Activated CD8-positive, alpha-beta memory T cell treated with anti-CD3 and anti-CD28 coated beads for 24 hours (primary cell): ENCODE measurements at regions not wholly inside any gene's neighbourhood (a gene's known extent, or its start where the extent isn't known, plus 50 kb on each side); places are given as distances from the start of the nearest gene placed in this dataset.

Experiments
- DNase-seq: peaks from one replicate; pipeline ENCODE4 v3.0.0-alpha.2; 2020

DNA sequence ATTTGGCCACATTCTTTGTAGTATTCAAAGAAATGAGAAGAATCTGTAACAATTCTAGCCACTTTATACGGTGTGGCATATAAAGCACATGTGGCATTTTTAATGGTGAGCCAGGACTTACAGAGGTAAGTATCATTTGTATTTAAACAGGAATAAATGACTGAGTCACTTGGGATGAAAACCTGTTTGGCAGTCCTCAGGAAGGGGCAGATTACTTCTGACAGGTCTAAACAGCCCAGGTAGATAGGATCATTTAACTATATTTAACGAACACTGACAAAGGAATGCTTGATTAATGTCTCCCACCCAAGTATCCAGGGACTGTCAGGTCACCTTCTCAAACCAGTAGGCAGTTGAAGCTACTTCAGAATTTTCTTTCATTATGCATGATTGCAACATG is 241.5 kb upstream of the SATB1 start:
- no peak for DNase-seq

- DNase-seq, result no peak
Measured at GRCh38 chr3:18660059-18660458, 234.9 kb upstream of the SATB1 start.

DNA sequence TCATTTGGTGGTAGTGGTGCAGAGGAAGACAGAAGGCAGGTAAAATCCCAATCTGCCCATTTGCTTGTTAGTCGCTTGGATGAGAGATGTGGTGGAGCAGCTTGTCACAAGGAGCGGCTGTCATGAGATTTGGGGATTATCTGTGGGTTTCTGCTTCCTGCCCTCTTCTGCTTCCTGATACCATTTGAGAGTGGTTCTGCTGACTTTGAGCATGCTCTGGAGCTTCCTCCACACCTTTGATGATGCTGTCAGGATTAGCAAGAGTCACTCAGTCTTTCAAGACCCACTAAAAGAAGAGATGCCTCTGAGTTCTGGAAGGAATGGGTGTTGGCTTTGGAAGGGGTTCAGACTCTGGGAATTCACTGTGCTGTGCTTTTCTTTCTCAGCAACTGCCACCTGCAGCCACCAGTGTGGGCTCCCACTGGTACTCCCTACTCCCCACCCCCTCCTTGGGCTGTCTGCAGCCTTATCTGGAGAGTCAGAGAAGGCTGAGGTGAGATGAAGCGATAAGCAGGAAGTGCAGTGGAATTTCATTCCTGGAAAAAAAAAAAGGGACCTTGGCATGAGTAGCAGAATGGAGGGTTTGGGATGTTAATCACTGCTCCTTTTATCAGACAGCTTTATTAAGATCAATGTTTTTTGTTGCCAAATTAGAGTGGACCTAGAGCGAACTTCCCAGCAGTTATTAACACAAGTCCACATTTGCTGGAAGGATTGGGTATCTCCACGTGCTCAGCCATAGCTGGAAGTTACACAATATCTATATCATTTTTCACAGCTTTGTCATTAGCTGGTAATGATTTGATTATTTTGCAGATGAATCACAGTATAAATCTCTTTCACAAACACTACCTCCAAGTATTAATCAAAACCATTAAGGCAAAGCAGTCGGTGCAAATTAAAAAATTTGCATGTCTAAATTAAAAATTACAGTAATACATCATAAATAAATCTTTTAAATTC is 233.0 kb upstream of the SATB1 start:
- DNase-seq, result no peak

DNA sequence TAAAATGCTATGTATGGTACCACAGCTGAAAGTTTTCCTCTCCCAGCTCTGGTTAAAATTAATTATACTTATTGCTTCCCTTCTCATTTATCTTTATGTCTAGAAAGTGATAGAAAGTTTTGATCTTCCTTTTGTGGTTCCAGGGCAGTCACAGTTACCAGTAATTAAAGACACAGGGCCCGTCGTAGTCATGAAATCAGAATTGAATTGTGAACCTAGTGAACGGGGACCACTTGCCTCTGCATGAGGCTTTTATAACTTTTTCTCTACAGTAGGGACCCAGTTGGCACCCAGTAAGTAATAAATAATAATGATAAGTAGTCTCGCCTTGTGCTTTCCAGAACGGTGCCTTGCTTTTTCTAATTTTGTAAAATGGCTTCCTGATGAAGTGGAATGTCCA is 231.7 kb upstream of the SATB1 start:
- no peak for DNase-seq

DNA sequence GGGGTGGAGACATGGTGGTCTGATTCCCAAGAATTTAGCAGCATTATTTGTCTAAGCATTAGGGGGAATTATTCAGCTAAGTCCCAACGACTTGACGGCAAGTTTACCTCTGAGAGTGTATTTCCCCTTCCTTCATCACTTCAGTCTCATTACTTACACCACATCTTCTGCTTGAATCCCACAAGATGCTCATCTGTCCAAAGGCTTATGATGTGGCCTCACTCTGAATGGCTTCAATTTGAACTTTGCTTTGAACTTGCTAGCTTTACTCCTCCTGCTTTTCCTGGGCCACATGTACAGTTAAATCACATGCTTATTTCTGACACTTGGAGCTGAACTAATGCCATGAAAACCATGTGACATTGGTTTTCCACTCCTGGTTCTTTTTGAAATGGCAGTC is 231.3 kb upstream of the SATB1 start:
- DNase-seq, result no peak

DNA sequence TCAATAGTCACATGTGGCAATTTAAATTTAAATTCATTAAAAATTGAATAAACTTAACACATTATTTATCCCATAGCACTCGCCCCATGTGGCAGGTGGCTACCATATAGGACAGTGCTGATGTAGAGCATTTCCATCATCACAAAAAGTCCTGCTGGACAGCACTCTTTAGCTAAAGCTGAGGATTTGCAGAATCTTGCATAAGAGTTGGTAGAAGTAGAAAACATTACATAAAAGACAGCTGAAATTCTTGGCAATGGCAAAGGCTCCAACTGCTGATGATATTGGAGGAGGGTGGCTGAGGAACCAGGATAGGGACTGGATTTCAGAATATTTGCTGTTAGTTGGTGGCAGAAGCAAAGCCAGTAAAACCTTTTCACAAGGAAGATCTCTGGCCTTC is 230.7 kb upstream of the SATB1 start:
- DNase-seq, result no peak

DNA sequence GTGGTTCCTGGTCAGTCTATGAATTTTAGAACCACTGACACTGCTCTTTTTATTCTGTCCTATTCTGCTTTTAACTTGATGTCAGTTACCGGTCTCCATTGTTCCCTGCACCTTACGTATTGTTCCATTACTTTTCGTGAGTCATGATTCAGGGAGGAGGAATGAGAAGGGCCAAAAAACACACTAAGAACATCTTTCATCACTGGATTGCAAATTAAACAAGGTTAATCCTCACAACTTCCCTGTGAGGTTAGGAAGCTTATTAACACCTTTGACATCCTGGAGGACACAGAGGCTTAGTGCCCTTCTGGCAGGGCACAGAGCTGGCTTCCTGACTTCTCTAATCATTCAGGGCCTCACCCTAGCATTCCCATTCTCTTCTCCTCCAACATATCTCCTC is 227.6 kb upstream of the SATB1 start:
- DNase-seq, result no peak

- DNase-seq, result no peak
Measured at GRCh38 chr3:18650731-18651130, 225.6 kb upstream of the SATB1 start.

DNA sequence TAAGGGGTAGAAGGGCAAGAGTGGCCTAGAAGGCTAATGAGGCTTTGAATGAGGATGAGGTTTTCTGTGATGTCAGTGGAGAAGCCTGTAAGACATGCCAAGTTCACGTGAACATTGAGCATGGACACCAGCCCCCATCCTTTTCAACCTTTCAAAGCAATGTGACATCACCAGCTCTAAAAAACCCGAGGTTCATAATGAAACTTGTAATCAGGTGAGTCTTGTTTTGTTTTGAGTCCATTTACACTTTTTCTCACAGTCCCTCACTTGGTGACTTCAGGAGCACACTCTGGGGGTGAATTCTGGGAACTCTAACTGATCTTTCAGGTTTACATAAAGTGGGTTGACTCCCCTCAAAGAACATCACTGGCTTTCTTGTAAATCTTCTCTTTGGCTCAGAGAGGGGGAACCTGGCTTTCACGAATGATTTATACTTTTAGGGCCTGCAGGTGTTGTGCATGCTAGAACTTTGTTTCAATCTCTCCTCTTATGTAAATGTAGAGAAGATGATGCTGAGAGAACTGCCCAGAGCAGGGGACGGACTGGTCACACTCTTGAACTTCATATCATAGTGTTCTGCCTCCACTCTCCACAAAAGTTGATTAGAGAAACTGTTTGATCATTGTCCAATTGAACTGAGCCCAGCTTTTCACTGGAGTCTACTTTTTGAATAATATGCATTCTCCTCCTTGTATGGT is 224.7 kb upstream of the SATB1 start:
- no peak for DNase-seq

DNA sequence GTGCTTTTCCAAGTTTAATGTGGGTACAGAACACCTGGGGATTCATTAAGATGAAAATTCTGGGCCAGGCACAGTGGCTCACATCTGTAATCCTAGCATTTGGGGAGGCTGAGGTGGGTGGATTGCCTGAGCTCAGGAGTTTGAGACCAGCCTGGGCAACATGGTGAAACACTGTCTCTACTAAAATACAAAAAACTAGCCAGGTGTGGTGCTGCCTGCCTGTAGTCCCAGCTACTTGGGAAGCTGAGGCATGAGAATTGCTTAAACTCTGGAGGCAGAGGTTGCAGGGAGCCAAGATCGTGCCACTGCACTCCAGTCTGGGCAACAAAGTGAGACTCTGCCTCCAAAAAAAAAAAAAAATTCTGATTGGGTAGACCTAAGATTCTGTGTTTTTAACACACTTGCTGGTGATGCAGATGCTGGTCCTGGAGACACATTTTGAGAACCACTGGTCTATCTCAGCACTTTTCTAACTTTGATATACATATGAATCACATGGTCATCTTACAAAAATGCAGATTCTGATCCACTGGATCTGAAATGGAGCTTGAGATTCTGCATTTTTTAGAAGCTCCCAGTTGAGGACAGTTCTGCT is 223.8 kb upstream of the SATB1 start:
- DNase-seq, result no peak

DNA sequence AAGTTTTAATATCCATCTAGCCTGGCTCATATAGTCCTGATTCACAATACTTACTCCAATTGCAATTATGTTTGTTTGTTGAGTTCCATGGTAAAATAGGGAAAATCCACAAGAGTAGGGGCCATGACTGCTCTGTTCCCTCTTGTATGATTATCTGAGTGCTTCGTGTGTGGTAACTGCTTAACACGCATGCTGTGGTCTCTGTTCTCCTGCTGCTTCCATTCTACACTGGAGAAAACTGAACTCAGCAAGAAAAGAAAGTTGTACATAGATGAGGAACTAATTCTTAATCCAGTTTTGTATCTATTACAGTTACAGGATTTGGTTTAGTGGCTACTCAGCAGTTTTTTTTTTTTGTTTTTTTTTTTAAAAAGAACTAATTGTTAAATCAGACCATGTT is 223.0 kb upstream of the SATB1 start:
- DNase-seq, result no peak

- DNase-seq, result no peak
Measured at GRCh38 chr3:18645619-18646018, 220.5 kb upstream of the SATB1 start.

DNA sequence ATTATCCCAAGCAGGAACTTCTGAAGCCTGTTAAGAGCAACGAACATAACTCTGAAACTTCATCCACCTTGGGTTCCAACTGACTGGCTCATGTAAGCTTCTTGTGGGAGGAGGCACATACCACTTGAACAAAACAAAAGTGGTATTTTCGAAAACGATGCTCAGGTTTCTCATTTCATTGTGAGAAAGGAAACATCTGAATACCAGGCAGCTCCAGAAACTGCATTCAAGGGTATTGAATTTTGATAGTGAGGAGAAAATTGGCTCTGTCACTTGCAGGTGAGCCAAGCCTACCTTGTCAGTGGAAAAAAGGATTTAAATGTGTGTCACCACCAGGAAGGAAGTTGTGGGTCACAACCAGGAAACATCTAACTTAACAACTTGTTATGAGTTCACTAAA is 218.1 kb upstream of the SATB1 start:
- no peak for DNase-seq

DNA sequence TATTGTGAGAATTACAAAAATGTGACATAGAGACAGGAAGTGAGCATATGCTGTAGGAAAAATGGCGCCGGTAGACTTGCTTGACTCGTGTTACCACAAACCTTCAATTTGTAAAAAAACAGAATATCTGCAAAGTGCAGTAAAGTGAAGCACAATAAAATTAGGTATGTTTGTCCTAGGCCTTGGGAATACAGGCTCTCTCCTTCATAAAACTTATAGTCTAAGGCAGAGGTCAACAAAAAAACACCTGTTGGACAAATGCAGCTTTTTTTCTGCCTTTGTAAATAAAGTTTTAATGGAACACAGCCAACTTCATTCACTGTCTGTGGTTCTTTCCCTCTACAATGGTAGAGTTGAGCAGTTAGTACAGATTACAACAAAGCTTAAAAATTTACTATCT is 216.8 kb upstream of the SATB1 start:
- no peak for DNase-seq

DNA sequence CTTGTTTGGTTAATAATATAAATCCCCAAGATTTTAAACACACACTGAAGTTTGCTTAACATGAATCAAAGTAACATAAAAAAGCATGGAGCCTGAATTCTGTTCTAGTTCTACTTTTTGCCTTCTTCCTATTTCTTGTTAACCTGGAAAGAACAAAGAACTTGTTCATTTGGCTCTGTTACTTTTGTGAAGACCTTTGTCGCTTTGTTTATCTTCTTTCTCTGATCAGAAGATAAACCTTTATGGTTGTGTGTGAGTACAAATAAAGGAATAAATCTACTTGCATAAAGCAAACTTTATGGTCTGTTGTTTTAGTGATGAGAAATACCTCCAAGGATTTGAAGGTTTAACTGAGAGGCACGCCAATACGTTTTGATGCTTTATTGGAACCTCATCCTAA is 210.1 kb upstream of the SATB1 start:
- no peak for DNase-seq

GRCh38 chr3:18634461-18634860 is 209.3 kb upstream of the SATB1 start:
- DNase-seq, result no peak

- DNase-seq, result no peak
Measured at GRCh38 chr3:18633002-18633401, 207.9 kb upstream of the SATB1 start.

DNA sequence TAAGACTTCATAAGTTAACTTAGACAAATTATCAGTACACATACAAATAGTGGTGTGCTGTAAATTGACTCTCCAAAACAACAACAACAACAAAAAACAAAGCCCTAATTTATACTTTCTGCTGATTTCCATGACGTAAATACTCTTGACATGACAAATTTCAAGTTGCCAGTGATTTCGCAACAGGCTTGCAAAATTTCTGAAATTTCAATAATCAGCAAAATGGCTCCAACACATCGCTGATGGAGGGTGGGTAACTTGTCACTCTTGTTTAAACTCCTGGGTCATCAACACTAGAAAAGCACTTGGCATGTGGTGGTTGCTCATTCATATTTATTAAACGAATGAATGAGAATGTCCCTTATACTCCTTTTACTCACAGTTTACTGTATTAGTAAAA is 205.2 kb upstream of the SATB1 start:
- DNase-seq, result no peak

GRCh38 chr3:18625085-18625484 is 199.9 kb upstream of the SATB1 start:
- DNase-seq, result no peak

- DNase-seq, result no peak
Measured at GRCh38 chr3:18623220-18623619, 198.1 kb upstream of the SATB1 start.

DNA sequence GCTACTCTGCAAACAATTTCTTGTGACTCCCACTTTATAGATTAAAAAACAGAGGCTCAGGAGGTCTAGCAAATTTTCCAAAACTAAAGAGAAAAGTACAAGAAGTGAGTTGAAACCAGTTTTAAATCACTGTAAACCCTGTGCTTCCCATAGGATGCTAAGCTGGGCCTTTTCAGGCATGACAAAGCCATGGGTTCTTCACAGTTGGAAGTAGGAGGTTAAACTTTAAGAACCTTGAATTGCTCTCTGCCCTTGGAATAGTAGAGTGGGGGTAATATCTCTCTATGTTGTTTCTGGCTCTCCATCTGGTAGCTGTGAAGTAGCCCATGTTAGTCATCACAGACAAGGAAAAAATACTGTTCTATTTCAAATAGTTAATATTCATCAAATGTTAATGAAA is 193.6 kb upstream of the SATB1 start:
- DNase-seq, result no peak

DNA sequence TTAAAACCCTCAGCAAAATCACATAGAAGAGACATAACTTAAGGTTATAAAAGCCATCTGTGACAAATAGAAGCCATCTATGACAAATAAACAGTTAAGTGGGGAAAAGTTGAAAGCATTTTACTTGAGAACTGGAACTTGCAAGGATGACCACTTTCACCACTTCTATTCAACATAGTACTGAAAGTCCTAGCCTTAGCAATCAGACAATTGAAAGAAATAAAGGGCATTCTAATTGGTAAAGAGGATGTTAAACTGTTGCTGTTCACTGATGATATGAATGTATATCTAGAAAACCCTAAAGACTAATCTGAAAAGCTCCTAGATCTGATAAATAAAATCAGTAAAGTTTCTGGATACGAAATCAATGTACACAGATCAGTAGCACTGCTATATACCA is 186.9 kb upstream of the SATB1 start:
- DNase-seq, result no peak

GRCh38 chr3:18609187-18609586 is 184.0 kb upstream of the SATB1 start:
- no peak for DNase-seq

- DNase-seq, result no peak
Measured at GRCh38 chr3:18597919-18598318, 172.8 kb upstream of the SATB1 start.
